Erythroblast (primary cell): ENCODE measurements at regions not wholly inside any gene's neighbourhood (a gene's known extent, or its start where the extent isn't known, plus 50 kb on each side); places are given as distances from the start of the nearest gene placed in this dataset.
"Not testable (repeated sequence)": the region's sequence is repeated elsewhere in the genome, so short reads cannot be mapped to it uniquely, and the experiment has no call there.

Experiments
- DNase-seq, 2 experiments: peaks; one replicate each; lab custom pipeline; 2025; lab: John Stamatoyannopoulos, UW
- GATA1 ChIP-seq: IDR thresholded peaks from 2 replicates; pipeline ENCODE4 v1.6.1; 2011; ENCODE audit warnings: low read depth, mild to moderate bottlenecking, control low read depth, low read length, moderate library complexity
- POLR2A ChIP-seq: IDR thresholded peaks from 2 replicates; pipeline ENCODE4 v1.6.1; 2011; ENCODE audit warnings: mild to moderate bottlenecking, low read length

DNA sequence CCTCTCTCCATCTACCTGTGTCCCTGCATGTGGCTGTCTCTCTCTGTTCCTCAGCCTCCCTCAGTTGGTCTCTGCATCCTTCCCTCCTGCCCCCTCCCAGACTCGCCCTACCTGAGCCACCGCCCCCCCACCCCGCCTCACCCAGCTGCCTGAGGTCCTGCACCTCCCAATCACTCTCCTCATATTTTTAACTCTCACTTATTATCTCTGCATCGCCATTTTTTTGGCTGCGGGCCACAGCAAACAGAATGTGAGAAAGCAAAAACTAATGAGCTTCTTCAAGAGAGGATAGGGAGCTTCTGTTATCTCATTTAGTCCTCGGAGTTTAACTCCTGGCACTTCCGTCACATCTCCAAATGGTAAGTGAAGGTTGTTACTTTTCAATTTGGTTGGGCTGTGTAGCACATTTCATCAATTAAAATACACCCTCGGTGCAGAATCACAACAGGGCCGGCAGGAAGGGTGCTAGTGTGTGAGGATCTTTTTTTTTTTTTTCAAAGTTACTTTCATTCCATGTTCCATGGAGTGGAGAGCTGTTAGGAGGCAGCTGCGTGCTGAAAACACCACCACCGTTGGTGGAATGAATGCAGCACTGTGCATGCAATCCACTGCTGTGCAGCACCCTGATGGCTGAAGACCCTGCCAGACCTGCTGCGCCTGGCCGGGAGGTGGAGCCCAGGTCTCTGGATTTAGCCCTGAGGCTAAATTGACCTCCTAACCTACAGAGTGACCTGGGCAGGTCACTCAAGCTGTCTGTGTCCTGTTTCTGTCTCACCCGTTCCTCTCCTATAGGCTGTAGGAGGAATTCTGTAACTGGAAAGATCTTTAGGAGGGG is 157.2 kb upstream of the NFIA start:
- TF ChIP-seq GATA1 (no peak), POLR2A (no peak)
- DNase-seq = peak; percentile 21 to 26

DNA sequence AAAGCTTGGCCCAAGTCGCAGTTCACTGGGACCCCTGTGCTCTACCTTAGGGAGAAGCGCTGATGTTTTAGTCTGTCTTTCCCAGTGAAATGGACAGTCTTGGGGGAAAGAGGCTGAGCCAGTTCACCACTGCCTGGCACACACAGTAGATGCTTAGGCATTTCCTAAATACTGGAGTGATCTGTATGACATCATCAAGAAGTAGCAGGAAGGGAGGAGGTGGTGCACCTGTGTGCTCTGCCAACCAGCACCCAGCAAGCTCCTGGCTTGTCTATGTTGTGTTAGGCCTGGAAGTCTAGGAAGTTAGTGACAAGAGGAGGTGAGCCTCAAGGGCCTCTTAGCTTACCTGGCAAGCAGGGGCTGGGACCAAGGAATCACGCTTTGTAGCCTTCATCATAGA is 158.2 kb upstream of the NFIA start:
- no peak for DNase-seq
- TF ChIP-seq GATA1 (no peak), POLR2A (no peak)

DNA sequence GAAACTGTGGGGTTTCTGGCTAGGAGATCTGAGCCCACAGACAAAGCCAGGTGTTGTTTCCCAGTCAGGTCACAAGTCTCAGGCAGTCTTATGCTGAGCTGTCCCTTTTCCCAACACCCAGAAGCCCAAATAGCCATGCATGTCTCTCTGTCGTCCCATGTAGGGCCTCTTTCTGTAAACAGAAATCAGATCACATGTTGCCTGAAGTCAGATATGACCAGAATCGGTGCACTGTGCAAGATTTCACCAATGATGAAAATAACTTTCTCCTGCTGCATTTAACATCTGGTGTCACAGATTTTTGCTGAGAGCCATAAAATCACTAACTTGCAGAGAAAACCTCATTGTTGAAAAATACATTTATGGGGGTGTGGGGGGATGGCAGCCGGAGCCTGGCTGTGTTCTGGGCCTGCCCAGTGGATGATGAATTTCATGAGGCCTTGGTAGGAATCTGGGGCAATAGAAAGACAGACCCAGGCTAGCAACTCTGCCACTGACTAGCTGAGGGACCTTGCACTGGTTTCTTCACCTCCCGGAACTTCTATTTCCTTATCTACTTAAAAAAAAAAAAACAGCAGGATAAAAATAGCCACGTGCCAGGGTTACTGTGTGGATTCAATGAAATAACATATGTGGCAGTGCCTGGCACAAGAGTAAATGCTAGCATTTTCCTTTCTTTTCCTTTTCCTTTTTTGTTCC is 158.8 kb upstream of the NFIA start:
- no peak for TF ChIP-seq POLR2A
- no peak for TF ChIP-seq GATA1
- DNase-seq = no peak

DNA sequence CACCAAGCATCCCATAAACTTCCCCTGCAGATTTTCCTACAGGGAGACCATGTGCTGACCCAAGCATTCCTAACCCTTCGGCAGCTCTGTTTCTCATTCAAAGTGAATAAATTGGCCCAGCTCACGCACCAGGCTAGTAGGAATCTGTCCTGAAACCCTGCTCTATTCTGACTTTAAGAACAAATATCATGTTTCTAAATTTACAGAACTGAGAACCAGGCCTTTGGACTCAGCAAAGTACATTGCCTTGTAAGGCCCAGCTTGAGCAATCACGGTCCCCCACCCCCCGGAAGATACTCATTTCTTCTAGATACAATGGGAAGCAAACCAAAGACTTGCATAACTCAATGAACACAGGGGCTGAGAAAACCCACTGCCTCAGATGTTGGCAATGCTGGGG is 160.1 kb upstream of the NFIA start:
- TF ChIP-seq POLR2A (no peak), GATA1 (no peak)
- no peak for DNase-seq

- DNase-seq = no peak
- no peak for TF ChIP-seq POLR2A
- no peak for TF ChIP-seq GATA1
These were observed 161.2 kb upstream of the NFIA start for GRCh38 chr1:60921175-60921574.

DNA sequence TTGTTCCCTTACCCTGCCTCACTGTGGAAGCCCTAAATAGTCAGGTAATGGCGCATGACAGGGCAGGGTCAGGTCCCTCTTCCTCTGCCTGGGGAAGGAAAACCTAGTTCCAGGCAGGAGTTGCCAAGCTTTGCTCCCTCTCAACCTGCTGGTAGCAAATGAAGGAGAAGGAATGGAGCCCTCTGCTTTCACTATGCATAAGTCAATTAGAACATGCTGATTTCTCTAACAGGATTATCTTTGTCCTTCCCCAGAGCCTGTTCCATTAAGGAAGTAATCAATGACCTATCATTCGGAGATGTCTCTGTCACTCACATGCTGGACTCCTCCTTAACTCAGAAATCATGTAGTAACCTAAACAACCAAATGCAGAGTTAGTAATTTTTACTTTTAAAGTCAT is 161.8 kb upstream of the NFIA start:
- no peak for DNase-seq
- TF ChIP-seq GATA1 = no peak
- no peak for TF ChIP-seq POLR2A

GRCh38 chr1:60918867-60919266 is 163.5 kb upstream of the NFIA start:
- TF ChIP-seq POLR2A (no peak), GATA1 (no peak)
- no peak for DNase-seq

DNA sequence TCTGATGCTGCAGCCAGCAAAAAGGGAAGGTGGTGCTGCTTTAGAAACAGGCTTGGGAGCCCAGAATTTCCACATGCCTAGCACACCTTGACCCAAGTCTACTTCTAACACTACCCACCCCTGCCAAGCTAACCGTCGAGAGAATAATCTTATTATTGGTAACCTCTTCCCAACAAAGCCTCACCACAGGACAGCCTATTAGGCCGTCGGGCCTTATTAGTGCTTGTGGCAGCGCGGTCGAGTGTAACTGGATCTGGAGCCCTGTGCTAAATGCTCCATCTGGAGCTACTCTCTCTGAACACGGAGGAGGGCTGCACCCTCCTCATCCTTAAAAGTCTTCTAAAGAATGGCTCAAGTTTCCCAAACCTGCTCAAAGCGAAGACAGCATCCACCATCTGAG is 165.5 kb upstream of the NFIA start:
- no peak for TF ChIP-seq POLR2A
- TF ChIP-seq GATA1 = no peak
- DNase-seq = no peak

DNA sequence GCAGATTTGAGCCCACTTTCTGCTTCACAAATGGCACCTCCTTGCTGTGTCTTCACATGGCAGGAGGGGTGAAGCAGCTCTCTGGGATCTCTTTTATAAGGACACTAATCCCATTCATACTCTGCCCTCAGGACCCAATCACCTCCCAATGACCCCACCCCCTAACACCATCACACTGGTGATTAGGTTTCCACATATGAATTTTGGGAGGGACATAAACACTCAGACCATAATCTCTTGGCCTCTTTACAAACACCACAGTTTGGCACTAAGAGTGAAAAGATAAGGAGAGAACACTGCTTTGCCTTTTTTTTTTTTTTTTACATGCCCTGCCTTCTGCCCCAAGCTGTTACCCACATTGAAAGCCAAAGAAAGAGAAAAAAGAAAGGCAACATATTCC is 166.2 kb upstream of the NFIA start:
- TF ChIP-seq POLR2A (no peak), GATA1 (no peak)
- peak in 1 of 2 experiments; percentile 50 for DNase-seq

- TF ChIP-seq GATA1 = no peak
- TF ChIP-seq POLR2A = no peak
- DNase-seq = no peak
These were observed 166.9 kb upstream of the NFIA start for GRCh38 chr1:60915441-60915840.

GRCh38 chr1:60914982-60915381 is 167.4 kb upstream of the NFIA start:
- TF ChIP-seq POLR2A (no peak), GATA1 (no peak)
- DNase-seq = no peak

DNA sequence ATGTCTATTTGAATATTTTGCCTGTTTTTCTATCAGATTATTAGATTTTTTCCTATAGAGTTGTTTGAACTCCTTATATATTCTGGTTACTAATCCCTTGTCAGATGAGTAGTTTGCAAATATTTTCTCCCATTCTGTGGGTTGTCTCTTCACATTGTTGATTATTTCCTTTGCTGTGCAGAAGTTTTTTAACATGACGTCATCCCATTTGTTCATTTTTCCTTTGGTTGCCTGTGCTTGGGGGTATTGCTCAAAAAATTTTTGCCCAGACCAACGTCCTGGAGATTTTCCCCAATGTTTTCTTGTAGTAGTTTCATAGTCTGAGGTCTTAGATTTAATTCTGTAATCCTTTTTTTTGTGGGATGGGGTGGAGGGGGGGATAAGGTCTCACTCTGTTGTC is 168.7 kb upstream of the NFIA start:
- not testable (repeated sequence) for DNase-seq

GRCh38 chr1:60913039-60913438 is 169.3 kb upstream of the NFIA start:
- no peak for DNase-seq
- TF ChIP-seq POLR2A = no peak
- TF ChIP-seq GATA1 = no peak

GRCh38 chr1:60911966-60912697 is 170.2 kb upstream of the NFIA start:
- no peak for DNase-seq
- TF ChIP-seq GATA1 (no peak), POLR2A (no peak)
